ENCODE measurements at regions not wholly inside any gene's neighbourhood (a gene's known extent, or its start where the extent isn't known, plus 50 kb on each side); places are given as distances from the start of the nearest gene placed in this dataset.
"Not testable (repeated sequence)": the region's sequence is repeated elsewhere in the genome, so short reads cannot be mapped to it uniquely, and the experiment has no call there.

DNA sequence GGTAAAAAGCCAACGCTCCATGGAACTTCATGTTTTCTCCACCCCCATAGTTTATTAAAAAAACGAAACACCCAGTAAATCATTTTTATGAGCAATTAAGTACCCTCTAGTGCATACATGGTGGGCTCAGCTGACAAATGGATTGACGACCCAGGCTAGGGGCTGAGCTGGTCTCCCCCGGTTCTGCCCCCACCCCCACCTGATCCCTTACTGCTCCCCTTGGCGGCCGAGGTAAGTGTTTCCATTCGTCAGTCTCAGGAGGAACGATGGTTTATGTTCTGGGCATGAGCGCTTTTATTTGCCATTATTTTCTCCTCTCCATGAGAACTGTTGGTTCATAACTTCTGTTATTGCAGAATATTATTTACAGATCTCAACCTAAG lies 233.9 kb upstream of the C1orf174 start:
- ATAC-seq: no peak
- H3K27me3 ChIP-seq: peaks cover 69% of the 10 kb centered on the region

DNA sequence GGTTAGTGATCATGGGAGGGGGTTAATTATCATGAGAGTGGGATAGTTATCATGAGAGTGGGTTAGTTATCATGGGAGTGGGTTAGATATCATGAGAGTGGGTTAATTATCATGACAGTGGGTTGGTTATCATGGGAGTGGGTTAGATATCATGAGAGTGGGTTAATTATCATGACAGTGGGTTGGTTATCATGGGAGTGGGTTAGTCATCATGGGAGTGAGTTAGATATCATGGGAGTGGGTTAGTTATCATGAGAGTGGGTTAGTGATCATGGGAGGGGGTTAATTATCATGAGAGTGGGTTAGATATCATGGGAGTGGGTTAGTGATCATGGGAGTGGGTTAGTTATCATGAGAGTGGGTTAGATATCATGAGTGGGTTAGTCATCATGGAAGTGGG lies 235.8 kb upstream of the C1orf174 start:
- H3K4me1 ChIP-seq, H3K27ac ChIP-seq, ATAC-seq, H3K36me3 ChIP-seq, H3K9me3 ChIP-seq, H3K4me3 ChIP-seq: not testable (repeated sequence)
- peaks cover 73% of the 10 kb centered on the region for H3K27me3 ChIP-seq

More for the DNA sequence above, 233.9 kb upstream of the C1orf174 start:
- Histone ChIP-seq H3K4me3 (no peak overlapping the region), H3K4me1 (no peaks in the 10 kb centered on the region), H3K27ac (no peak overlapping the region), H3K36me3 (no peaks in the 10 kb centered on the region), H3K9me3 (no peaks in the 10 kb centered on the region)
- TF ChIP-seq EP300 (IDR thresholded peaks at IDR 0.05): no peak
- no peak for TF ChIP-seq POLR2A (IDR thresholded peaks at IDR 0.05)
- no peak for TF ChIP-seq CTCF (IDR thresholded peaks at IDR 0.05)
- 11 to 25% methylated on average over 5 to 6 of the region's 9 CpGs for WGBS, 2 donors (ENCODE audit: low coverage in 1 of 2)

DNA sequence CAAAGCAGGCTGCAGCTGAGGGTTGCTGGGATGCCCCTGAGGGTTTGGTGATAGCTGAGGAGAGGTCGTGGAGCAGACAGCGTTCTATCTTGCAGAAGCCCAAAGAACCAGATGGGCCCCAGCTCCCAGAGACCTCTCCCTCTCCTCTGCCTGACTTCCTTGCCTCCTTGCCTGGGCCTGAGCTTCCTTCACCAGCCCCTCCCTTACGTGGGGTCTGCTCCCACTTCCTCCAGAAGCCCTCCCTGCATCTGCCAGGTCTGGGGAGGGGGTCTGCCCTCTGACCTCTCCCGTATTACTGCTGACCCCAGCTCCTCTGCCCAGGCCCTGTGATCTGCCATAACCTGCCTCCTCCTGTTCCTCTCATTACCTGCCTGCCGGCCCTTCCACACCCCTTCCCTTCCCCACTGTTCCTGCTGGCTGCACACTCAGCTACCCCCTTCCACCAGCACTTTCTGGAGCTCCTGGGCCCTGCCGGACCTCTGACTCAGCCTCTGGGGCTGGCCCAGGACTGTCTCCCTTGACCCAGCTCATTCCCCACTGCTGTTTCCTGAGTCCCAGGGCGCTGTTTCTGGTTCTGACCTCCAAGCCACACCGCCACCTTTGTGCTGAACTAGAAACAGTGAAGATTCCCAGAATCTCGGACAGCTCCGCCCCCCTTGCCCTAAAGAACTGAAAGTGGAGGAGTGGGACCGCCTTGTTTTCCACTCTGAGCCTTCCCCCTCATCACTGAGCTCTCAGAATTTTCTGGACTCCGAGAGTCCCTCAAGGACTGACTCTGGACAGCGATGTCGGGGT lies 237.7 kb upstream of the C1orf174 start:
- Histone ChIP-seq H3K4me3 (no peak overlapping the region), H3K36me3 (no peaks in the 10 kb centered on the region), H3K27me3 (peaks cover 81% of the 10 kb centered on the region), H3K27ac (no peak overlapping the region), H3K9me3 (no peaks in the 10 kb centered on the region), H3K4me1 (no peaks in the 10 kb centered on the region)
- ATAC-seq: no peak
- no peak for TF ChIP-seq EP300 (IDR thresholded peaks at IDR 0.05)
- TF ChIP-seq CTCF (IDR thresholded peaks at IDR 0.05): no peak
- no peak for TF ChIP-seq POLR2AphosphoS5 (IDR thresholded peaks at IDR 0.05)
- TF ChIP-seq POLR2A (IDR thresholded peaks at IDR 0.05): no peak
- 30 to 45% methylated on average over 7 to 11 of the region's 14 CpGs for WGBS, 2 donors (ENCODE audit: low coverage in 1 of 2)

GRCh38 chr1:4139646-4140045 lies 239.6 kb upstream of the C1orf174 start:
- TF ChIP-seq POLR2A (IDR thresholded peaks at IDR 0.05) (no peak), POLR2AphosphoS5 (IDR thresholded peaks at IDR 0.05) (no peak), CTCF (IDR thresholded peaks at IDR 0.05) (no peak), EP300 (IDR thresholded peaks at IDR 0.05) (no peak)
- H3K4me3 ChIP-seq: no peak overlapping the region
- H3K9me3 ChIP-seq: no peaks in the 10 kb centered on the region
- H3K27me3 ChIP-seq: peaks cover 65% of the 10 kb centered on the region
- 79% methylated on average over 6 of the region's 8 CpGs; no CpG with 5 or more reads in 1 of the 2 donors for WGBS, 2 donors (ENCODE audit: low coverage in 1 of 2)
- ATAC-seq: no peak
- H3K27ac ChIP-seq: no peak overlapping the region
- H3K36me3 ChIP-seq: no peaks in the 10 kb centered on the region
- no peaks in the 10 kb centered on the region for H3K4me1 ChIP-seq

DNA sequence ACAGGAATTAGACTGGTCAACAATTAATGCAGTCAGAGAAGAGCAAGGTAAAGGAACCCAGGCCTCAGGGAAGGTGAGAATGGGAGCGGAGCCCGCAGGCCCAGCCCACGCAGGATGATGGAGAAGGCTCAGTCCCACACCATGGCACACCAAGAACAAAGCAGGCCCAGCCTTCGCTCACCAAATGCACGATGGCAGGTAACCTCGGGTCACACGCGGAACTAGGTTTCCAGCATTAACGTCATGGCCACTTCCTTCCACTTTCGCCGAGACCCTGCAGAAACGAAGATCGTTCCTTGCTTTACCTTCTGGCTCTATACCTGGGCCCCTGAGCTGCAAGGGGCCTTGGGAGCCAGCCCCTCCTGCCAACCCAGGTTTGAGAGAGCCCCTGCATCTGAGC lies 240.2 kb upstream of the C1orf174 start:
- H3K27me3 ChIP-seq: peaks cover 63% of the 10 kb centered on the region
- no peaks in the 10 kb centered on the region for H3K9me3 ChIP-seq
- H3K27ac ChIP-seq: no peak overlapping the region
- 73 to 74% methylated on average over 3 to 6 of the region's 13 CpGs for WGBS, 2 donors (ENCODE audit: low coverage in 1 of 2)
- no peaks in the 10 kb centered on the region for H3K4me1 ChIP-seq
- H3K36me3 ChIP-seq: no peaks in the 10 kb centered on the region
- ATAC-seq: no peak
- no peak overlapping the region for H3K4me3 ChIP-seq
- TF ChIP-seq POLR2AphosphoS5 (IDR thresholded peaks at IDR 0.05) (no peak), CTCF (IDR thresholded peaks at IDR 0.05) (no peak), EP300 (IDR thresholded peaks at IDR 0.05) (no peak), POLR2A (IDR thresholded peaks at IDR 0.05) (no peak)
